GM18861 (cell line): ENCODE measurements at regions not wholly inside any gene's neighbourhood (a gene's known extent, or its start where the extent isn't known, plus 50 kb on each side); places are given as distances from the start of the nearest gene placed in this dataset.

Experiments
- ATAC-seq: cut with Tn5 transposase; IDR thresholded peaks from one replicate; pipeline ENCODE4 v1.9.1; 2021; ENCODE audit not compliant: unreplicated experiment

- ATAC-seq = no peak
Measured at GRCh38 chr1:184141361-184141880, 89.9 kb downstream of the TSEN15 start.

GRCh38 chr1:184143449-184143848, 91.9 kb downstream of the TSEN15 start:
- no peak for ATAC-seq

GRCh38 chr1:184145083-184145482, 93.6 kb downstream of the TSEN15 start:
- ATAC-seq = no peak

GRCh38 chr1:184146202-184146601, 94.7 kb downstream of the TSEN15 start:
- no peak for ATAC-seq

- no peak for ATAC-seq
Measured at GRCh38 chr1:184150776-184151531, 99.4 kb downstream of the TSEN15 start.

- no peak for ATAC-seq
Measured at GRCh38 chr1:184152434-184152898, 100.9 kb downstream of the TSEN15 start.

GRCh38 chr1:184152974-184153373, 101.4 kb downstream of the TSEN15 start:
- no peak for ATAC-seq

- ATAC-seq = no peak
Measured at GRCh38 chr1:184153731-184154130, 102.2 kb downstream of the TSEN15 start.

- no peak for ATAC-seq
Measured at GRCh38 chr1:184156521-184157393, 105.2 kb downstream of the TSEN15 start.

GRCh38 chr1:184157394-184157742, 105.8 kb downstream of the TSEN15 start:
- no peak for ATAC-seq

GRCh38 chr1:184158896-184159681, 107.6 kb downstream of the TSEN15 start:
- ATAC-seq = no peak

- no peak for ATAC-seq
Measured at GRCh38 chr1:184160236-184160635, 108.7 kb downstream of the TSEN15 start.

- no peak for ATAC-seq
Measured at GRCh38 chr1:184161071-184161698, 109.7 kb downstream of the TSEN15 start.

GRCh38 chr1:184162281-184162680, 110.8 kb downstream of the TSEN15 start:
- no peak for ATAC-seq

GRCh38 chr1:184163674-184164465, 112.3 kb downstream of the TSEN15 start:
- ATAC-seq = peak; percentile 88

GRCh38 chr1:184164536-184164935, 113.0 kb downstream of the TSEN15 start:
- no peak for ATAC-seq

- no peak for ATAC-seq
Measured at GRCh38 chr1:184166485-184166884, 115.0 kb downstream of the TSEN15 start.

- no peak for ATAC-seq
Measured at GRCh38 chr1:184167352-184167751, 115.8 kb downstream of the TSEN15 start.

- no peak for ATAC-seq
Measured at GRCh38 chr1:184170719-184171118, 119.2 kb downstream of the TSEN15 start.

- ATAC-seq = no peak
Measured at GRCh38 chr1:184176058-184176457, 124.5 kb downstream of the TSEN15 start.
